Fibroblast of peridontal ligament (primary cell): ENCODE measurements at regions not wholly inside any gene's neighbourhood (a gene's known extent, or its start where the extent isn't known, plus 50 kb on each side); places are given as distances from the start of the nearest gene placed in this dataset.

ENCODE experiments used
- DNase-seq: peaks from one replicate; pipeline ENCODE4 v3.0.0-alpha.2; 2010; ENCODE audit errors: extremely low read depth

DNA sequence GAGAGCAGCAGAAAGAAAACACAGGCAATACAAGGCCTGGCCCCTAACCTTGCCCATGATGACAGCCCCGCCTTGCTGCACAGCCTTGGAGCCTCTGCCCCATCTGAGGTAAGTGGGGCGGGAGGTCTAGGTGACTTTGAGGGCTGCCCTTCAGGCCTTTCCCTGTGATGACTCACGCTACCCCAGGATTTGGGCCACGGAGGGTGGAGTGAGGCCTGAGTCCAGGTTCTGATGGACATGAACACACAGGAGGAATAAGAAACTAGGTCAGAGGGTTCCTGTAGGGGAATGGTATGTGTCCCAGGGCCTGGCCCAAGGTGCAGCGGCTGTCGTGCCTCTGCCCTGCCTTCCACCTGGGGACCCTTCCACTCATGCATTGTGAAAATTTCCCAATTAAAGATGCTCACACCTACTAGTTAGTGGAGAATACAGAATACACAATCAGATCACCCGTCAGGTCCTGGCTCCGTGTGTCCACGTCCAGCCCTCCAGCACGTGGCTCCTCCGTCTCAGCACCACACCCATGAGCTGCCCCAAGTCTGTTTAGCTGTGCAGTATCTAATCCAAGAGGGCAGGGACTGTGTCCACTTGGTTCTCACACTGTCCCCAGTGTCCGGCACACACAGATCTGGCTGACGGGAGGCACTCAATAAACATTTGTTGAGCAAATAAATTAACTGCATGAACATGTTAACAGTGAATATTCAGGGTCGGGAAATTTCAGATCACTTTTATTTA lies 111.0 kb downstream of the CHST1 start:
- DNase-seq: no peak

GRCh38 chr11:45553383-45553936 lies 112.0 kb downstream of the CHST1 start:
- no peak for DNase-seq

GRCh38 chr11:45551191-45551713 lies 114.2 kb downstream of the CHST1 start:
- DNase-seq: no peak

GRCh38 chr11:45549257-45549656 lies 116.2 kb downstream of the CHST1 start:
- no peak for DNase-seq

DNA sequence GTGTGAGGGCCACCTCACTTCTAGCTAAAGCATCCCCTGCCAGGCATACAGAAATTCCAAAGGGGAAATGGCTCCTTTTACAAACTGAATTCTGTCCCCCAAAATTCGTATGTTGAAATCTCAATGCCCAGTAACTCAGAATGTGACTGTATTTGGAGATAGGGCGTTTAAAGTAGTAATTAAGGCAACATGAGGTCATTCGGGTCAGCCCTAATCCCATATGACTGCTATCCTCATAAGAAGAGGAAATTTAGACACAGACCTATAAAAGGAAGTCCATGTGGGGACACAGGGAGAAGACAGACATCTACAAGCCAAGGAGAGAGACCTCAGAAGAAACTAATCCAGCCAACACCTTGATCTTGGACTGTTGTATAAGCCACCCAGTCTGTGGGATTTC lies 119.1 kb downstream of the CHST1 start:
- DNase-seq: no peak

GRCh38 chr11:45544826-45545225 lies 120.6 kb downstream of the CHST1 start:
- DNase-seq: no peak

- peak; percentile 1 for DNase-seq
Measured at GRCh38 chr11:45543808-45544422, 121.5 kb downstream of the CHST1 start.

DNA sequence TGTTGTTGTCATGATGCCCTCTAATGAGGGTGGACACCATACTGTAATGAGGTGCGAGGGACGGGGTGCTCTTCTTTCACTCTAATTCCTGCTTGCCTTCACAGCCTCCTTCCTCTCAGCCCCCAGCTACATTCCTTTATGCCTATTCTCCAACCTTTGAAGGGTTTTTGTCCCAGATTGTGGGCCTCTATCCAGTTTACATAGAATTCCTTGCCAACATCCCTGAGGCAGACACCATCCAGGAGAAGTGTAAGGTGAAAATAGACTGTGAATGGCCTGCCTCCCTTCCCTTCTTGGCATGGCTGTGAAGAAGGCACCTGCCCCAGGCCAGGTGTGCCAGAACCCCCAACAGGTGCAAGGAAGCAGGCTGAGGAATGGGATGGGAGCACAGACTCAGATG lies 122.3 kb downstream of the CHST1 start:
- DNase-seq: no peak

DNA sequence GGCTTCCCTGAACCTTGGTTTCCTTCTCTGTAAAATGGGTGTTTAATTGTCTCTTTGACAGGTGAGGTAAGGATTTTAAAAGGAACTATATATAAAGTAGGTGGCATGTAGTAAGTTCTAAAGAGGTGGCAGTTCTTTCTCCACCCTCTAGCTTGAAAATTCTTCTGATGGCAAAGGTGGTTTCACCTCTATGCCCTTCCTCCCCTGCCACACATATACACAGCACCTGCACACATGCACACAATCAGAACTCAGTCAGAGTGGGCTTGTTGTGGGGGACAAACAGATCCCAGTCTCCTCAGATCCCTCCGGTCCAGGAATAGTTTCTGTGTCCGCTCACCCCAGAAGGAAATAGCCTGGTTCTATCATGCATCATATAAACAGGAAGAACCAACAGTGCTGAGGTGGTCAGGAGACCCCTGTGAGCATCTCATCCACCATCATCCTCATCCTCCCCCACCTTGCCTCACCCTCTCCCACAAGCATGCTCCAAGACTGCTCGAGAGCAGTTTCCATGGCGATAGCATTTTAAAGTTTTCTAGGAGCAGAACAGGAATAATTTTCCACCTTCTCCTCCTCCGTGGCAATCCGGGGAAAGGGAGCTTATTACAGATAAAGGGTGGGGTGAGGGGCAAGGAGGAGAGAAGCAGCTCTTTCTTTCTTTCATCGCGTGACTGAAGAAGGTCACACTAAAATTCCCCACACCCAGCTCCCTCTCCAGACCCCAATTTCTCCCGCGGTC lies 123.6 kb downstream of the CHST1 start:
- no peak for DNase-seq

GRCh38 chr11:45538939-45539338 lies 126.5 kb downstream of the CHST1 start:
- DNase-seq: no peak

DNA sequence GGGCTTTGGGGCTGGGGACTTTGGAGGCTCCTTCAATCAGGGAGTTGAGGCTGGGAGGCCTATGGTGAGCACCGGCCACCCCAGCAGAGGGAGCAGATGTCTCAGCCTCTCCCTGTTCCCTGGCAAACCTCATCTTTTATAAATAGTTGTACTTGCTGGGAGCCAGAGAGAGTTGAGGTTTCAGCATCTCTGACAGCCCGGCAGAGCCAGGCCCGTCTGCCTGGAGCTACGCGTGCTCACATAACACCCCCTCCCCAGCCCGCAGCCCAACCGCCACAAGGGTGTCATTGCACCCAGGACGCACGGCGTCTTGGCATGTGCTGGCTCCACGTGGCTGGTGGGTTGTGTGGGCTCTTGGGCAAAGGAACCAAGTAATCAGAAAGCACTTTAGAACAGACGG lies 127.1 kb downstream of the CHST1 start:
- DNase-seq: no peak

DNA sequence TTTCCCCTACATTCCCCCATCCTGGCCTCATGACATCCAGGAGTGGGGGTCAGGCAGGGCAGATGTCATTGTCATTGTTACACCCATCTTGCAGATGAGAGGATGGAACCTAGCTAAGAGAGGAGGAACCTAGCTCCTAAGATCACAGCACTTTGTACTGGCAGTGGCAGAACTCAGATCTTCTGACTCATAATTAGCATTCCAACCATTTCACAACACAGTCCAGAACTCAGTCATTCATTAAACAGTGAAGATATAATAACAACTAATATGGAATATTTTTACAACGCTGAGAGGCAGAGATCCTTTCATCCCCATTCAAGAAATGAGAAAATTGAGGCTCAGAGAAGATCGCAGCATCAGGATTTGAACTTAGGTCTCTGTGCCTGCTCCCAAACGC lies 127.8 kb downstream of the CHST1 start:
- DNase-seq: no peak

- no peak for DNase-seq
Measured at GRCh38 chr11:45535033-45535432, 130.4 kb downstream of the CHST1 start.

DNA sequence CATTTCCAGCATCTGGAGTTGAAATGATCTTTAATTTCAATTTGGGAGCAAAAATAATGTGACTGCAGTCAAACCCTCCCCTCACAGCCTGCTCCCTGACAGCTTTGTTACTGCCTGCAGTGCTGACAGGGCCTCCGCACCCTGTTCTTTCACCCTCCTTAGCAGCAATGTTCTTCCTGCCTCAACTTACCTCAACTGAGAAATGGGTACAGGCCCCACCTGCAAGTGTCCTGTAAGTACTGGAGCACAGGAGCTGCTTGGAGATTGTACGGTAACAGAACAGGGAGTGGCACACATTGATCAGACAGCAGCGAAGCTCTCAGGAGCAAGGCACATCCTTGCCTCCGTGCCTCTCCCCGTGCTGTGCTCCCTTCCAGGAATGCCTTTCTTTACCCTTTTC lies 131.3 kb downstream of the CHST1 start:
- no peak for DNase-seq

DNA sequence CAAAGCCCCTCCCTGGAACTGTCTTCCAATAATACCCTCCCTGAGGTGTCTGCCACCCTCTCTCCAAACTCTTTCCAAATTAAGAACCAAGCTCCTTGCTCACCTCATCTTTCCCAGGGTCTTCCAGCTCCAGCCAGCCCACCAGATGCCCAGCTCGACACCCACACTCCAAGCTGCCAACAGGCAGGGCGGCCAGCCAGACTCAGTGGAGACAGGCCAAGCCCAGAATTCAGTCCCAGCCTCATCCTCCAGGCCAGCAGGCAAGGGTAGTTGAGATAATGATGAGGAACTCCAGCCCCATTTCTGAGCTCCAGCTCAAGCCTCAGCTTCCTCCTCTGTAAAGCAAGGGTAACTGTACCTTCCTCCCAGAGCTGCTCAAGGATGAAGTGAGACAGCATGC lies 132.9 kb downstream of the CHST1 start:
- no peak for DNase-seq

GRCh38 chr11:45530776-45531175 lies 134.6 kb downstream of the CHST1 start:
- DNase-seq: no peak

- no peak for DNase-seq
Measured at GRCh38 chr11:45530111-45530510, 135.3 kb downstream of the CHST1 start.

DNA sequence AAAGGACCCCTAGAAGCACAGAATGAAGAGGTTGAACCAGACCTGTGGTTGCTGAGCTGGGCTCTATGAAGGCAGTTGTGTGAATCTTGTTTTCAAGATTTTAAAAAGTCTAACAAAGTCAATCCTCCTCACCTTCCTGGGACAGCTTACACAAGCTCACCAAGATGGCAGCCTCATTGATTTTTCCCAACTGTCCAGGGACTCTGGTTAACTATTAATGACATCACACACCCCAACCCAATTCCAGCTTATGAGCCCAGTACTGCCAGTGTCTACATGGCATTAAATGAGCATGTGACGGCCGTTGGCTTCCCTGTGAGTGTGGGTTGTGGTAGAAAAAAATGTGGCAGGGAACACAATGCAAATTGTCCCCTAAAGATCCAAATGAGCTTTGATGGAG lies 137.0 kb downstream of the CHST1 start:
- DNase-seq: no peak

DNA sequence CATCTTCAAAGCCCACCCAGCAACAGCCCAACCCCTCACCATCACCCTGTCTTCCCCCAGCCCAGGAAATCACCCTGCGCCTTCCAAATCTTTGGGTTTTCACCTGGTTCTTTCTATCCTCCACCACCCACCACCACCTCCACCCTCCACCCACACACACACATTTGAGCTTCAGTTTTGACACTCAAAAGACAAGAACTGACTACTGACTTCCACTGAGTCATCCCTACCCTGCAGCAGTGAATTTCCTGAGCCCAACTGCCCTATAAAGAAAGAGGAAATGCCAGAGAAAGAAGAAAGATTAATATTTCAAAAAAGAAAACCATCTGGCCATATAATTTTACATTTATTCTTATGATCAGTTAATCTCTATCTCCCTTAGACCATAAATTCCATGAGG lies 137.5 kb downstream of the CHST1 start:
- no peak for DNase-seq

DNA sequence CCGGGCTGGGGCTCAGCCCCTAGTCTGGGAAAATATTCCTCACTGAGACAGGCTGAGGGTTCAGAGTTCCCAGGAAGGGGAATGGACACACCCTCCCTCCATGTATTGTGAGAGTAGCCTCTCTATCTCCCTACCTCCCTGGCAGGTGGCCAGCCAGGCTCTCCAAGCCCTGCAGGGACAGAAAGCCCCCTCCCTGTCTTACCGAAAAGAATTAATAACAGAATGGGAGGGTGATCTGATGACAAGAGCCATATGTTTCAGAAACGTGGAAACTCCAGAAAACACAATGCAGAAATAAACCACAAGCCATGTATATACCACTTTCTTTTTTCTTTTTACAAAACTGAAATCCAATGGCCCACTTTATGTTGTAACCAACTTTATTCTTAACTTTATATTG lies 140.0 kb downstream of the CHST1 start:
- DNase-seq: no peak

GRCh38 chr11:45523760-45524159 lies 141.7 kb downstream of the CHST1 start:
- DNase-seq: no peak

DNA sequence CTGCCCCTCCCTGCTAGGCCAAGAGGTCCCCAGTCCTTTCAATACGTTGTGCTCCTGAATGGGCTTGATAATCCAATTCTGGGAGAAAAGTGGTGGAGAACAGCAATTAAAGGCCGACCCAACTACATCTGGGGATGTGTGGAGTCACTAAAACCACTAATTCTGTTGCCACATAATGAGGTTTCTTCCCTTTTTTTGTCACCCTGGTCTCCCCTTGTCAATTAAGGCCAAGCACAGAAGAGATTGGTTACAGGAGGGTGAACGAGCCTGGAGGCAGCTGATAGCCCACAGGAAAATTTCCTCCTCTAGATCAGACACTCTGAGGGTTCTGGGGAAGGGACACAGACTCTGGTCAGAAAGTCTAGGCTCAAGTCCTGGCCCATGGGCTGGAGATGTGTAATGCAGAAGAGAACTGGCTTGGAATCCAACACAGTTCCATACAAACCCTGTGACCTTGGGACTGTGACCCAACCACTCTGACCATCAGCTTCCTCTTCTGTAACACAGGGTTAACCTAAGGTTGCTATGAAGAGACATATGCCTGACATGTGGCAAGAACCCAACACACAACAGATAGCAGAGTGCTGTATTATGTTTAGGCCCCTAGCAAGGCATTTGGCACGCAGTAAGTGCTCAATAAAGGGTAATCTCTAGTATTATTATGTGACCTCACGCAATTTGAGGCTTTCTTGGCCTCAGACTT lies 146.4 kb downstream of the CHST1 start:
- no peak for DNase-seq
